Activated T-helper 9 cell treated with anti-CD3 and anti-CD28 coated beads, Interleukin-2, amount 50 U/mL, for 16 hours (primary cell): ENCODE measurements at regions not wholly inside any gene's neighbourhood (a gene's known extent, or its start where the extent isn't known, plus 50 kb on each side); places are given as distances from the start of the nearest gene placed in this dataset.
"Not testable (repeated sequence)": the region's sequence is repeated elsewhere in the genome, so short reads cannot be mapped to it uniquely, and the experiment has no call there.

Experiments
- DNase-seq: peaks from one replicate; pipeline ENCODE4 v3.0.0-alpha.2; 2020; ENCODE audit warnings: low read depth

DNA sequence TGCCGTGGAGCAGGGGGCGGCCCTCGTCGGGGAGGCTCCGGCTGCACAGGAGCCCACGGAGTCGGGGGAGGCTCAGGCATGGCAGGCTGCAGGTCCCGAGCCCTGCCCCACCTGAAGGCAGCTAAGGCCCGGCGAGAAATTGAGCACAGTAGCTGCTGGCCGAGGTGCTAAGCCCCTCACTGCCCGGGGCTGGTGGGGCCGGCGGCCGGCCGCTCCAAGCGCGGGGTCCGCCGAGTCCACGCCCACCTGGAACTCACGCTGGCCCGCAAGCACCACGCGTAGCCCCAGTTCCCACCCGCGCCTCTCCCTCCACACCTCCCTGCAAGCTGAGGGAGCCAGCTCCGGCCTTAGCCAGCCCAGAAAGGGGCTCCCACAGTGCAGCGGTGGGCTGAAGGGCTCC lies 589.4 kb downstream of the PPP4R3C start:
- DNase-seq: no peak

DNA sequence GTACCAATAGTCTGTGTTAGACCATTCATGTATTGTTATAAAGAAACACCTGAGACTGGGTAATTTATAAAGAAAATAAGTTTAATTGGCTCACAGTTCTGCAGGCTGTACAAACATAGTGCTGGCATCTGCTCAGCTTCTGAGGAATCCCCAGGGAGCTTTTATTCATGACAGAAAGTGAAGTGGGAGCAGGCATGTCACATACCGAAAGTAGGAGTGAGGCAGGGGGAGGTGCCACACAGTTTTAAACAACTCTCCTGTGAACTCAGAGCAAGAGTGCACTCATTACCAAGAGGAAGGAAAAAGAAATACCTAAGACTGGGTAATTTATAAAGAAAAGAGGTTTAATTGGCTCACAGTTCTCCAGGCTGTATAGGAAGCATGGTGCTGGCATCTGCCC lies 591.2 kb downstream of the PPP4R3C start:
- no peak for DNase-seq

DNA sequence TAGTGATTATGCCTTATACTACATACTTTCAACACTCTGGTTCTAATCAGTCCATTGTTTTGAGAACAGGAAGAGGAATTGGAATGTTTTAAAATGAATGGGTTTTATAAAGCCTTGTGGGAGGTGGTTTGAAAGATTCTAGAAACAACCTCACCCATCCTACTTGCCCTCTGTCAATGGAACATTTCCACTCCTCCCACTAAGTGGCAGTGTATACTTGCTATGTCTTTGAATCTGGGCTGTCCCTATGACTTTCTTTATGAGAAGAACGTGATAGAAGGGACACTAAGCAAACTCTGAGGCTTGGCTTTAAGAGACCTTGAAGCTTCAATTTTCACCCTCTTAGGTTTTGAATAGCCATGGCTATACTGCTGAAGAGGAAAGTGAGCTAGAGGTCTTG lies 611.2 kb downstream of the PPP4R3C start:
- no peak for DNase-seq

DNA sequence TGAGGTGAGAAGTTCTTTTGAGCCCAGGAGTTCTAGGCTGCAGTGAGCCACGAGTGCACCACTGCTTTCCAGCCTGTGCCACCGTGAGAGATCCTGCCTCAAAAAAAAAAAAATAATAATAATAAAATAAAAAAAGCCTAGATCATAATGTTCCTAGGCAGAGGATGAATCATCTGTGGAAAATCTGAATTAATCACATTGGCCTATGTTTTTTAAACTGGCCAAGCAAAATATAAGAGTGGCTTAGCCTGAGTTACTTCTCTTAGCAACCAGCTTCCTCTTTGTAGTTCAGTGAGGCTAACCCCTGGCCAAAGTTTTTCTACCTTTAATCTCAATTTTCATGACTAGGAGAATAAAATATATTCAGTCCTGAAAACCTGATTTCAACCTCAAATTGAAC lies 614.6 kb downstream of the PPP4R3C start:
- DNase-seq: no peak

DNA sequence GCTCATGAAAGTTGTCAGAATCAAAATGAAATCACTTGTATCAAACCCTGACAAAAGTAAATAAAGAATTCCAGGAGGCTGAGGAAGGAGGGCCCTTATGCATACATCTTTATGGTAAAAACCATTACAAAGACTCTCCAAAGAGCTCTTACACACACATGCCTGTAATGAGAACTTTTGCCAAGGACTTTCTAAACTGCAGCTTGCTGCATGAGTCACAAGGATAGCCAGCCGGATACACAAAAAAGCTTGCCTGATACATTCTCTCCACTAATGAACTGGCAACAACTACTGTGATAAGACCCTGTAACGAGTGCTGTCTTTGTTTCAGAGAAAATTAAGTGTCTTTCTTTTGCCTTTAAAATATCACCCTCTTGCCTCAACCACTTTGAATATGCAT lies 618.1 kb downstream of the PPP4R3C start:
- no peak for DNase-seq

DNA sequence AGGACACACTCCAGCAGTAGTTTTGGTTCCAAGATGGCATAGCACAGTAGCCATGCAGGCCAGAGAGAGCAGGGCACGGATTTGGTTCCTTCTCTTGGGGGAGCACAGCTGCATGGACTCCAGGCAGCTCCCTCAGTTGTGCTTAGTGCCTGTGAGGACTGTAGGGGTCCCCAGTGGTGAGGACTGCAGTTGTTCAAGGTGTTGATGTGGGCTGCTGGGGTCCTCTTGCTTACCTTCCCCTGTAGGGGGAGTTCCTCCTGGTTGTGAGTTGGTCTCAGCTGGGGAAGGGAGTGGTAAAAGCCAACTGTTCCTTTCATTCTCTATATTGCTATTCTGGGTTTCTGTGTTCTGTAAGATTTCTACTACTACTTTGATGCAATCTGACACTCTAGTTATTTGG lies 606.5 kb downstream of the MAGEB5 start:
- DNase-seq: no peak

DNA sequence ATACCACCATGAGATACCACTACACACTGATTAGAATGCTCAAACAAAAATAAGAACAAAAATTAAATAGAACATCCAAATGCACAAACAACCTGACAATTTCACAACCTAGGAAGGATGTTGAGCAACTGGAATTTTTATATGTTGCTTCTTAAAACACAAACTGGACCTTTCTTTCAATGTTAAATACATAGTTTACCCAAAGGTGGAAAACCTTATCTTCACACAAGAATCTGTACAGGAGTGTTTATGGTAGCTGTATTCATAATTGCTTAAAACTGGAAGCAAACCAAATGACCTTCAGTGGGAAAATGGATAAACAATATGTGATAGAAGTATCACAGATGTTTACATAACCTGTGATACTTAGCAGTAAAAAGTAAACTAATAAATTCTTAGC lies 573.8 kb downstream of the MAGEB5 start:
- DNase-seq: no peak

DNA sequence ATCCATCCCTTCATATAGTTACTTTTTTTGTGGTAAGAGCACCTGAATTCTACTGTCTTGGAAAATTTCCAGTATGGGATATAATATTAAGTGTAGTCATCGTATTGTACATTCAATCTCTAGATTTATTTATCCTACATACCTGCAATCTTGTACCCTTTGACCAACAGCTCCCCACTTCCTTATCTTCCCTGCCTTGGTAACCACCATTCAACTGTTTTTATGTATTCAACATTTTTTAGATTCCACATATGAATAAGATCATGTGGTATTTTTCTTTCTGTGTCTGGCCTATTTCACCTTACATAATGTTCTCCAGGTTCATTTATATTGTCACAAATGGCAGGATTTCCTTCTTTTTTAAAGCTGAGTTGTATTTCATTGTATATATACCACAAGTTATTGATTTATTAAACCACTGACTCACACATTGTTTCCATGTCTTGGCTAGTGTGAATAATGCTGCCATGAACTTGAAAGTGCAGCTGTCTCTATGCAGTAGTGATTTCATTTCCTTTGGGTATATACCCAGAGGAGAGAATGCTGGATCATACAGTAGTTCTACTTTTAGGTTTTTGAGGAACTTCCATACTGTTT lies 572.5 kb downstream of the MAGEB5 start:
- DNase-seq: no peak

DNA sequence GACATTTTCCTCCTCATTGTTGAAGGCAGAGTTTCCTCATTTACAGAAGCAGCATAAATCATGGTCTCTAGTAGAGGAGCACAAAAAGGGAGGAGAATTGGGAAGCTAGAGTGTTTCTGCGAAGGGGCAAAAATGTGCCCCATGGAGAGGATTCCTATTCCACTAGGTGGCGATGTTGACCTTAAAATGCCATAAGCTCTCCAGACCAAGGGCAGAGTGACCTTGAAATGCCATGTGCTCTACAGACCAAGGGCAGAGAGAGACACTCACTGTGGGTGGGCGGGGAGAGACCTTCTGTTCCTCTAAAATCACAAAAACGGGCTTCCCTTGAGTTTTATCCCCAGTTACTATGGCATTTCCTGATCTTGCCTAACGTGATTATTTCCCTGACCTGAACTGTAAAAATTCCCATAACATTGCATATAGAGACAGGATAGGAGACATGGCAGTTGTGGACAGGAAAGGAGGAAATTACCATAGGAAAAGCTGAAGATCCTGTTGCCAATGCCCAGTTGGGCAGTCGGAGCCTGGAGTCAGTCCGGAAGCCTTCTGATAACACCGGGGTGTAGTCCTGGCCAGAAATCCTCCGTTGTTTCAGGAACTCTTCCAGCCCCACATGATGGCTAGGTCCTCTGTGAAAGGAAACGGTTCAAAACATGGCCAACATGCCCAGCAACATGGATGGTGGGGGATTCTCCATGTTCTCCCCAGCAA lies 567.7 kb downstream of the MAGEB5 start:
- no peak for DNase-seq

DNA sequence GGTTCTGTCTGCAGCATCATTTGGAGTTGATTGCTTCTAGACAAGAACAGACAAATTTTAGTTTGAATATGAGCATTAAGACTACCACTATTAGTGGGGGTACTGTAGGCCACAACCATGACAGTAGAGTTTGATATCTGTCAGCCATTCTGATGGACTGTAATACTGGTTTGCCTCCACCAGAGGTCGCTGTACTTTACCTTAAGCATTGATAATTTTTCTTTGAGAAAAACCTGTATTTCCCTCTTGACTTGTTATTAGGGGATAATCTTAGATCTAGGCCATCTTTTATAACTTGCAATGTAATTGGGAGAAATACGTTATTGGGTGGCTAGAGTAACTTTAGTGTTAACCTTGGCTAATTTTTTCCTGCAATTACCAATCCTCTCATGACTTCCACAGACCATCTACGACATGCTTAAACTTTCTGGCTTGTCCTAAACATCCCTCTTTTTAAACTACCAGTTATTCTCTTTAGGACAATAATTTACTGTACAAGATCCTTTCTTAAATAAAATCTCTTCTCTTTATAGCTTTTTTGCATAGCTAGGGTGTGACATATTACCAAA lies 562.4 kb downstream of the MAGEB5 start:
- no peak for DNase-seq

DNA sequence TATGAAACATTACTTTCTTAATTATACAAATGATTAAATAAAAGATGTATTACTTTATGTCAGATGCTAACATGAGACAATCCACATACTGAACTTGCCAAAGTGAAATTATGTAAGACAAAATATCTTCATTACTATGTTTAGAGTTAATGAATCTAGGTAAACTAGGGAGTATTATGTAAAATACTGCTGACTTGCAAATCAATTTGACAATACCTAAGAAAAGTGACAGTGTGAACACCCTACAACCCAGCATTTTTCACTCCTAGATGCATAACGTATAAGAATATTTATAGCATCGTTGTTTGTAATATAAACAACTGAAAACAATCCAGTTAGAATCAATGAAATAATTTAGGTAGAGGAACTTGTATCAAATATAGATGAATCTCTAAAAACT lies 546.3 kb downstream of the MAGEB5 start:
- DNase-seq: no peak

DNA sequence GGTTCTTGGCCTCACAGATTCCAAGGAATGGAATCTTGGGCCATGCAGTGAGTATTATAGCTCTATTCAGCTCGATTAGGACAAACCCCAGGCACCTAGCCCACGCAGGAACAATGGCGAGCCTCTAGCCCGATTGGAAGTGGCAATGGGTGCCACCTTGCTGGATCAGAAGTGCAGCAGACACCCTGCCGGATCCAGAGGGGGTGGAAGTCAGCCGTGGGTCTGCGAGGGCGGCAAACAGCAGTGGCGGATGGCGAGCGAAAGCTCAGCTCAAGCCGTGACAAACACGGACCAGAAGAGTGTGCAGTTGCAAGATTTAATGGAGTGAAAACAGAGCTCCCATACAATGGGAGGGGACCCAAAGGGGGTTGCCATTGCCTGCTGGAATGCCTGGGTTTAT lies 539.8 kb downstream of the MAGEB5 start:
- not testable (repeated sequence) for DNase-seq

DNA sequence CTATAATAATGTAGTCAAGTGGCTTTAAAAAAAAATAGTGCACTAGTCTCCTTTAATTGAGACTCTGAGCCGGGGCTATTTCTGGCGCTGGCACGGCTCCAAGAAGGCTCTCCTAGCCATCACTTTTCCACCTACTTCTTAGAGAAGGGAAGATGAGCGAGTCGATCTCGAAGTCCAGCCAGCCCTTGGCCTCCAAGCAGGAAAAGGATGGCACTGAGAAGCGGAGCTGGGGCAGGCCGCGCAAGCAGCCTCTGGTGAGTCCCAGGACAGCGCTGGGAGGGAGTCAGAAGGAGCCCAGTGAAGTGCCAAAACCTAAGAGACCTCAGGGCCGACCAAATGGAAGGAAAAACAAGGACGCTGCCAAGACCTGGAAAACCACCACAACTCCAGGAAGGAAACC lies 531.9 kb downstream of the MAGEB5 start:
- no peak for DNase-seq

DNA sequence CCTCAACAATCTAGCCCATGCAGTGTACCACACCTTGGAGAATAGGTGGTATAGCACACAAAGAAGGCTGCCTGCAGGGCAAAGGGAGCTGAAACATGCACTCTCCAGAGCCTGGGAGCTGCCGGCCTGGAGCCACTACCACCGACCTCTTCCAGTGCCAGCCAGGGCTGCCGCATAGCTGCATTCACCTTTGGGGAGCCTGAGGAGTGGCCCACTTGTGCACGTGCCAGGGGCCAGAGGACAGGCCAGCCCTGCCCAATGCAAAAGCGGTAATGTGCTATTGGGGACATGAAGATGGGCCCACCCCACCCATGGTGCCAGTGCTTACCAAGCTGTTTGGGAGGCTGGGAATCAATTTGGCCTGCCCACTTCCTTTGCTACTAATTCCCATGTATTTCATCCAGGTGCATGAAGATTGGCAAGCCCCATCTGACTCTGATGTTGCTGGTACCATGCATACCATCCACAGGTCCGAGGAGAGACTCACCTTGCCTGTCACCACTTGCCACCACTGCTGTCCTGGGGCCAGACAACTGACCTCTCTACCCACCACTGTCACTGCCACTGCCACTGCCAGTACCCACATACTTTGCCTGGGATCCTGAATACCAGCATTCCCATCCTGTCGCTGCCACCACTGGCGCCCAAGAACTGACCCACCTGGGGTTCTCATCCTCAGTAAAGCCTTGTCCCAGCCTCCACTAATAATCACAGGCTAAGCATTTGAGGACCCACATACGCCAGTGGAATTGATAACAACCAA lies 506.9 kb downstream of the MAGEB5 start:
- DNase-seq: no peak

DNA sequence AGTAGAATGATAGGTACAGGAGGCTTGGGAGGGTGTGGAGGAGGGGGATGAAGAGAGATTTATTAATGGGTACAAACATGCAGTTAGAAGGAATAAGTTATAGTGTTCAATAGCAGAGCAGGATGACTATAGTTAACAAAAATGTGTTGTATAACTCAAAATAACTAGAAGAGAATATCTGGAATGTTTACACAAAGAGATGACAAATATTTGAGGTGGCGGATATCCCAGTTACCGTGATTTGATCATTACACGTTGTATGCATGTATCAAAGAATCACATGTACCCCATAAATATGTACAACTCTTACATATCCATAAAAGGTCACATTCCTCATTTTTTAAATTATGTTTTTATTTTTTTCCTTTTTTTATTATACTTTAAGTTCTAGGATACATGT lies 456.6 kb downstream of the MAGEB5 start:
- no peak for DNase-seq

DNA sequence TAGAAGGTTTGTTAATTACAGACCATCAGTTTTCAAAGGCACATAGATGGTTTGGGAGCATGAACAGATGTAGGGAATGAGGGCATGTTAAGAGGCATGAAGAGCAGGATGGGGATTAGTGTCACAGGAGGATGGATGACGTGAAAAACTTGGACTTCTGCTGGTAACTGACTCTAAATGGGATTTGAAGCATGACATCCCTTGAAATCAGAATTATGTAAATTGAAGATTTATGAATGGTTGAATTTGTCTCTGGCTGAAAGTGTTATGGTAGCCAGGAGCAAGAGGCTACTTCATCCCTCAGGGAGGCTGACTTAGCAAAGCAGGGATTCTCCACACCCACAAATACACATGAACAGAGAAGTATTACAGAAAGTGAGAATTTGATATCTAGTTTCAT lies 454.6 kb downstream of the MAGEB5 start:
- no peak for DNase-seq

DNA sequence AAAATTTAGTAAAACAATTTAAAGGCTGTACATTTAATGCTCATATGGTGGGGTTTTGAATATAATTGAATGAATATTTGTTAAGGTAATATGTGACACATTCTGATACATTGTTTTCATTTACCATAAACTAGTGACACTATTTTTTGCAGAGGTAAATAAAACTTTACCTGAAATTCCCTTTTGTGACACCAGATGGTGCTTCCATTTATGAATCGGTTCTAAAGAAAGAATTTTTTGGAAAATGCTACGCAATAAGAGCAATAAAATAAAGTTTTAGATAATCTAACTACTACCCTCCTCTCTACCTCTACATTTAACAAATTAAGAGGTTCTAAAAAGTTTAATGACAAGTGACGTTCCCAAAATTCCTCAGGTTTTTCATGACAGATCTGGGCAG lies 448.9 kb downstream of the MAGEB5 start:
- no peak for DNase-seq

DNA sequence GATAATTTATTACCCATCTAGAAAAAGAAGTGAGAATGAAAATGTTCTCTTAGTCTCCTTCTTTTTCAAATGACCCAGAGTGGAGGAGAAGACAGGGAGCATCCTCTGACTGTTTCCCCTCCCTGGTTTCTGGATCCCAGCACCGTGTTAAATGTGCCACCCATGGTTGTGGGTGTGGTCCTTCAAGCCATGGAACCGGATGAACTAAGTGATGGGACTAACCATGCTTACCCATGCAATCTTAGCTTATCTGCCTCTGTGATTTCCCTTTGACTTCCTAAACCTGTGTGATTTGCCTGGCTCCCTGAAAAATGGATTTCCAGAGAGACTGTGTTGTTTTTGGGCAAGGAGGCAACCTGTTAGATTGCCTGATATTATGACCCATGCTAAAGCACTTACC lies 437.1 kb downstream of the MAGEB5 start:
- no peak for DNase-seq

DNA sequence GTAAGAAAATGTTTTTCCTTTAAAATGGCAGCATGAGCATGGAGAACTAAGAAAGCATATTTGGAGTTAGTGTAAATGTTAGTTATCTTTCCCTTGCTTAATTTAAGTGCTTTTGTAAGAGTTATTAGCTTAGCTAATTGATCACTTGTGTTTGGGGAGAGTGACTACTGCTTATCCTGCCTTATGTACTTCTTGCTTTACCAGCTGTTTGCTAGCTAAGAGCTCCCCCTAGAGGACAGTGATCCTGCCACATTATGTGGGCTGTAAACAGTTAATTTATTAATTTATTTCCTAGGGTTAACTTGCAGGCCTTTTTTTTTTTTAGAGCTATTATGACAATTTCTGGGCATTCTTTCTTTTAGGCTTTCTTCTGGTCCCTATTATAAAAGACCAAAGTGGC lies 435.8 kb downstream of the MAGEB5 start:
- DNase-seq: no peak

DNA sequence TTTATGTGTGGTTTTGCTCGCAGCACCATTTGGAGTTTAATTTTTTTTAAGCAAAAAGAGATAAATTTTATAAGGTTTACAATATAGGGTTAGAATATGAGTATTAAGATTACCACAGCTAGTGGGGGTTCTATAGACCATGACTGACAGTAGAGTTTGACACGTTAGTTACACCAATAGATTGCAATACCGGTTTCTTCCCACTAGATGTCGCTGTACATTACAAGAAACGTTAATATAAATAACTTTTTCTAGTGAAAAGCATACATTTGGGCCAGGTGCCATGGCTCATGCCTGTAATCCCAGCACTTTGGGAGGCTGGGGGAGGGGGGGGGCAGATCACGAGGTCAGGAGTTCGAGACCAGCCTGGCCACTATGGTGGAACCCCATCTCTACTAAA lies 433.6 kb downstream of the MAGEB5 start:
- DNase-seq: no peak

DNA sequence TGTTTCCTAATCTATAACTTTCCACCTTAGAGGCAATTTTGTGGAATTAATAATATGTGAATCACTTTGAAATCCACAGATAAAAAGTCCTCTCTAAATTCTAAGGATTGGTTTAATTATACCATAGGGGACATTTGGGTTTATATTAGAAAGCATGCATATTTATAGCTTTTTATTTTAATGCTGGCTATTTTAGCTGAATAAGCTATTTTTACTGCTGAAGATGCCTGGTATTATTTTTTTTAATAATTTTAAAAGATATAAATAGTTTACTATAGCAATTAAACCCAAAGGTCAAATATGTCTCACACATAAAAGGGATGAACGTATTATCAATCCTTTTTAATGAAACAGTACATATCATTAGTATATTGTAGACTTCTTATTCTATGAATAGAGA lies 415.4 kb downstream of the MAGEB5 start:
- no peak for DNase-seq

DNA sequence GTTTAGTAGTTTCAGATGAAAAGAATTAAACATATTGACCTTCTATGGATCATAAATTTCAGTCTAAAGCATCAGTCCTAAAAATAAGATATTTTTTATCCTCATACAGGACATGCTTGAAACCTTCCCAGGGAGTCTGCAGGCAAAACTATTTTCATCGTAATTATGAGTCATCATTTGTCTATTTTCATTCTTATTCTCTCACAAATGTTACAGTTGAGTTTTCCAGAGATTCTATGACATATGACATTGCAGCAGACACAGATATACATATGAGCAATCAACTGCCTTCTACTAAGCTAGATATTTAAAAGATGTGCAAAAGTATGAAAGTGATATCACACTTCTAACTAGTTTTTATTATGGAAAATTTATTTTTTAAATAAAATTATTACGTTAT lies 398.0 kb downstream of the MAGEB5 start:
- no peak for DNase-seq

DNA sequence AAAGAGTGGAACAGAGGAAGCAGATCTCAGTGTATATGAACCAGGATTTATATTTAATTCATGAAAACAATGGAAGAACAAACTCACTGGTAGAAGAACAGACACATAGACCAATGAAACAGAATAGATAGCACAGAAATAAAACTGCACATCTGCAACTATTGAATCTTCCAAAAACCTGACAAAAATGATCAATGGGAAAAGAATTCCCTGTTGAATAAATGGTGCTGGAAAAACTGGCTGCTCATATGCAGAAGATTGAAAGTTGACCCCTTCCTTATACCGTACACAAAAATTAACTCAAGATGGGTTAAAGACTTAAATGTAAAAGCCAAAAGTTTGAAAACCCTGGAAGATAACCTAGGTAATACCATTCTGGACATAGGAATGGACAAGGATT lies 391.0 kb downstream of the MAGEB5 start:
- no peak for DNase-seq
